ENCODE measurements at regions not wholly inside any gene's neighbourhood (a gene's known extent, or its start where the extent isn't known, plus 50 kb on each side); places are given as distances from the start of the nearest gene placed in this dataset.

- DNase-seq, result no peak
- H3K4me1 ChIP-seq, result no peaks in the 10 kb centered on the region
- no peak for TF ChIP-seq POLR2A (IDR thresholded peaks at IDR 0.05)
- TF ChIP-seq CTCF (IDR thresholded peaks at IDR 0.05), result no peak
- H3K27me3 ChIP-seq, result no peaks in the 10 kb centered on the region
- no peaks in the 10 kb centered on the region for H3K9me3 ChIP-seq
- no peak overlapping the region for H3K27ac ChIP-seq
- no peak overlapping the region for H3K4me3 ChIP-seq
- H3K36me3 ChIP-seq, result no peaks in the 10 kb centered on the region
Measured at GRCh38 chr5:23269981-23270380, 237.4 kb upstream of the PRDM9 start.

- H3K27me3 ChIP-seq, result no peaks in the 10 kb centered on the region
- TF ChIP-seq CTCF (IDR thresholded peaks at IDR 0.05) (no peak), POLR2A (IDR thresholded peaks at IDR 0.05) (no peak)
- no peaks in the 10 kb centered on the region for H3K9me3 ChIP-seq
- no peak overlapping the region for H3K27ac ChIP-seq
- no peaks in the 10 kb centered on the region for H3K4me1 ChIP-seq
- no peak overlapping the region for H3K4me3 ChIP-seq
- H3K36me3 ChIP-seq, result no peaks in the 10 kb centered on the region
- no peak for DNase-seq
Measured at GRCh38 chr5:23268136-23268535, 239.3 kb upstream of the PRDM9 start.

GRCh38 chr5:23260621-23261020 is 246.8 kb upstream of the PRDM9 start:
- H3K27ac ChIP-seq, result no peak overlapping the region
- H3K27me3 ChIP-seq, result no peaks in the 10 kb centered on the region
- no peaks in the 10 kb centered on the region for H3K9me3 ChIP-seq
- H3K4me1 ChIP-seq, result no peaks in the 10 kb centered on the region
- H3K36me3 ChIP-seq, result no peaks in the 10 kb centered on the region
- H3K4me3 ChIP-seq, result no peak overlapping the region
- no peak for DNase-seq
- TF ChIP-seq POLR2A (IDR thresholded peaks at IDR 0.05) (no peak), CTCF (IDR thresholded peaks at IDR 0.05) (no peak)

- DNase-seq, result no peak
- Histone ChIP-seq H3K27me3 (no peaks in the 10 kb centered on the region), H3K4me3 (no peak overlapping the region), H3K27ac (no peak overlapping the region), H3K9me3 (no peaks in the 10 kb centered on the region), H3K36me3 (no peaks in the 10 kb centered on the region), H3K4me1 (no peaks in the 10 kb centered on the region)
- TF ChIP-seq CTCF (IDR thresholded peaks at IDR 0.05) (no peak), POLR2A (IDR thresholded peaks at IDR 0.05) (no peak)
Measured at GRCh38 chr5:23257656-23258055, 249.8 kb upstream of the PRDM9 start.

GRCh38 chr5:23253621-23254198 is 253.7 kb upstream of the PRDM9 start:
- DNase-seq, result no peak
- Histone ChIP-seq H3K36me3 (no peaks in the 10 kb centered on the region), H3K27me3 (no peaks in the 10 kb centered on the region), H3K4me3 (no peak overlapping the region), H3K27ac (no peak overlapping the region), H3K9me3 (no peaks in the 10 kb centered on the region), H3K4me1 (no peaks in the 10 kb centered on the region)
- TF ChIP-seq CTCF (IDR thresholded peaks at IDR 0.05) (no peak), POLR2A (IDR thresholded peaks at IDR 0.05) (no peak)

- Histone ChIP-seq H3K36me3 (no peaks in the 10 kb centered on the region), H3K4me3 (no peak overlapping the region), H3K27ac (no peak overlapping the region), H3K9me3 (no peaks in the 10 kb centered on the region), H3K4me1 (no peaks in the 10 kb centered on the region), H3K27me3 (no peaks in the 10 kb centered on the region)
- TF ChIP-seq POLR2A (IDR thresholded peaks at IDR 0.05), result no peak
- no peak for TF ChIP-seq CTCF (IDR thresholded peaks at IDR 0.05)
- no peak for DNase-seq
Measured at GRCh38 chr5:23242891-23243290, 264.5 kb upstream of the PRDM9 start.
